Right renal pelvis (tissue), 4 donors: ENCODE measurements at regions not wholly inside any gene's neighbourhood (a gene's known extent, or its start where the extent isn't known, plus 50 kb on each side); places are given as distances from the start of the nearest gene placed in this dataset.
A peak's percentile ranks its signal among the peaks of the same experiment; 100 is the strongest.
"Not testable (repeated sequence)": the region's sequence is repeated elsewhere in the genome, so short reads cannot be mapped to it uniquely, and the experiment has no call there.

Experiments
- DNase-seq, 4 donors: peaks; one replicate each; pipeline ENCODE4 v3.0.0-alpha.2; 2013; ENCODE audit warnings: low read depth in 4 of 4, low spot score in 3 of 4, missing footprints in 1 of 4

- no peak for DNase-seq
Observed at GRCh38 chr14:63147018-63147417, 57.2 kb upstream of the RHOJ start.

- DNase-seq = no peak
Observed at GRCh38 chr14:63134801-63135200, 69.4 kb upstream of the RHOJ start.

GRCh38 chr14:63130531-63130930 lies 73.7 kb upstream of the RHOJ start:
- DNase-seq = no peak

DNA sequence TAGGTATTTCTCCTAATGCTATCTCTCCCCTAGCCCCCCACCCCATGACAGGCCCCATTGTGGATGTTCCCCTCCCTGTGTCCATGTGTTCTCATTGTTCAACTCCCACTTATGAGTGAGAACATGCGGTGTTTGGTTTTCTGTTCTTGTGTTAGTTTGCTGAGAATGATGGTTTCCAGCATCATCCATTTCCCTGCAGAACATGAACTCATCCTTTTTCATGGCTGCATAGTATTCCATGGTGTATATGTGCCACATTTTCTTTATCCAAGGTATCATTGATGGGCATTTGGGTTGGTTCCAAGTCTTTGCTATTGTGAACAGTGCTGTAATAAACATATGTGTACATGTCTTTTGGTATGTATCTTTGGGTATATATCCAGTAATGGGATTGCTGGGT lies 61.2 kb upstream of the KCNH5 start:
- not testable (repeated sequence) for DNase-seq

DNA sequence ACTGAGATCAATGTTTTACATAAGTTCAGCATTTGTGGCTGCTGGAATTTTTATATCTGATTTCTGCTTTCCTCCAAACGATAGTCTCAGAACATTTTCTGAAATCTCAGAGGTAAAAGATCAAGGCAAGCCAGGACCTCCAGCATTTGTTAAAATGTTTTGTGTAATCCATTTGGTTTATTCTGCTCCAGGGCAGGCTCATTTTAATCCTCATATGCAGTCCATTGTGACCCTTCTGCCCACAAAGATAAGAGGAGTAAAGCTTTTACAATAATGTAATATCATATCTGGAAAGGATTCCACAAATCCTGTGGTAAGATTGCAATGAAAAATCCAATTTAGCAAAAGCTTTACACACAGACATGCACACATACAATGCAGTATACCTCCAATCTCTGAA lies 55.3 kb upstream of the KCNH5 start:
- no peak for DNase-seq

DNA sequence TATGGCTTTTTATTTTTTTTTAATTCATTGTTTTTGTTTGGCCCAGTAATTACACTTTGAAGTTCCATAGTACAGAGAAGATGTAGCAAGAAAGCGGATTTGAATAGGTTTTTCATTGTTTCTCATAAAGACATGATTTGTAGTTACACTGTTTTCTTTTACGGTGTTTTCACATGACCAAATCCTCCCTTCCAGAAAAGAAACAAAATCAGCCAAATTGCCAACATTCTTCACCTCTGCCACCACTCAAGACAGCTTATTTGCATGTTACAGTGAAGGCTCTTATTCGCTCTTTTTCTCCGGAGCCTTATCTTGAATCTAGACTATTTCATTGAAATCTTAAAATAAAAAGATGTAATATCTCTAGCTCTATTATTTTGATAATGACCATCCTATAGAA lies 50.9 kb upstream of the KCNH5 start:
- DNase-seq = peak in 1 of 4 donors; percentile 5
